ENCODE measurements at regions not wholly inside any gene's neighbourhood (a gene's known extent, or its start where the extent isn't known, plus 50 kb on each side); places are given as distances from the start of the nearest gene placed in this dataset.

DNA sequence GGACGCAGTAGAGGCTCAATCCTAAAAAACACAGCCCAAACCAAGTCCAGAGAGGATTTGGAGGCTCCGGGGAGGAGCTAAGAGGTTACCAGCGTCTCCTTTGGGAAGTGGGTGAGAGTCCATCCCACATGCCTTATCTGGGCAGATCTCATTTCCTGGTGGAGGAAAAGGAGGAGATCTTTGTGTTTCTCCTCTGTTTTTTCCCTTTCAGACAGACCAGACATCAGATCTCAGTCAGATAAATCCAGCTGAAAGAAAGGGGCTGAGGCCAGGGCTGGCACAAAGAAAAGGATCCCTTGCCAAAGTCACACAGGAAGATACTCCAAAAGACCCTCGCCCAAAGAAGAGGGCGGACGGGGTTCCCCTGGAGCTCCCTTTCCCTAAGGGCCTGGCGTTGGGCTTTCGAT is 58.3 kb upstream of the COMTD1 start:
- TF ChIP-seq POLR2AphosphoS5 (IDR thresholded peaks at IDR 0.05), result no peak
- TF ChIP-seq, protein P1, sequence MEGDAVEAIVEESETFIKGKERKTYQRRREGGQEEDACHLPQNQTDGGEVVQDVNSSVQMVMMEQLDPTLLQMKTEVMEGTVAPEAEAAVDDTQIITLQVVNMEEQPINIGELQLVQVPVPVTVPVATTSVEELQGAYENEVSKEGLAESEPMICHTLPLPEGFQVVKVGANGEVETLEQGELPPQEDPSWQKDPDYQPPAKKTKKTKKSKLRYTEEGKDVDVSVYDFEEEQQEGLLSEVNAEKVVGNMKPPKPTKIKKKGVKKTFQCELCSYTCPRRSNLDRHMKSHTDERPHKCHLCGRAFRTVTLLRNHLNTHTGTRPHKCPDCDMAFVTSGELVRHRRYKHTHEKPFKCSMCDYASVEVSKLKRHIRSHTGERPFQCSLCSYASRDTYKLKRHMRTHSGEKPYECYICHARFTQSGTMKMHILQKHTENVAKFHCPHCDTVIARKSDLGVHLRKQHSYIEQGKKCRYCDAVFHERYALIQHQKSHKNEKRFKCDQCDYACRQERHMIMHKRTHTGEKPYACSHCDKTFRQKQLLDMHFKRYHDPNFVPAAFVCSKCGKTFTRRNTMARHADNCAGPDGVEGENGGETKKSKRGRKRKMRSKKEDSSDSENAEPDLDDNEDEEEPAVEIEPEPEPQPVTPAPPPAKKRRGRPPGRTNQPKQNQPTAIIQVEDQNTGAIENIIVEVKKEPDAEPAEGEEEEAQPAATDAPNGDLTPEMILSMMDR (IDR thresholded peaks at IDR 0.05), result no peak
- no peak for TF ChIP-seq POLR2A (IDR thresholded peaks at IDR 0.05)

Measured in breast epithelium (tissue), 3 donors.